Parathyroid adenoma (tissue), 2 donors: ENCODE measurements at regions not wholly inside any gene's neighbourhood (a gene's known extent, or its start where the extent isn't known, plus 50 kb on each side); places are given as distances from the start of the nearest gene placed in this dataset.

Experiments used
- H2AFZ ChIP-seq: fragments of 300-600 bp; sonication (generic); one replicate; pipeline ENCODE4 v1.7.0; 2017; ENCODE audit warnings: antibody characterized with exemption, mild to moderate bottlenecking
- H3K27ac ChIP-seq: fragments of 300-600 bp; sonication (generic); one replicate; pipeline ENCODE4 v1.7.0; 2017
- H3K27me3 ChIP-seq: fragments of 300-600 bp; sonication (generic); one replicate; pipeline ENCODE4 v1.7.0; 2017; ENCODE audit warnings: low read length; ENCODE audit not compliant: control insufficient read depth, insufficient read depth
- H3K36me3 ChIP-seq: fragments of 300-600 bp; sonication (generic); one replicate; pipeline ENCODE4 v1.7.0; 2017; ENCODE audit warnings: low read length; ENCODE audit not compliant: control insufficient read depth, insufficient read depth
- H3K4me1 ChIP-seq: fragments of 300-600 bp; sonication (generic); one replicate; pipeline ENCODE4 v1.7.0; 2017; ENCODE audit warnings: control low read depth
- H3K4me2 ChIP-seq: fragments of 300-600 bp; sonication (generic); one replicate; pipeline ENCODE4 v1.7.0; 2017; ENCODE audit warnings: low read length
- H3K4me3 ChIP-seq: fragments of 300-600 bp; sonication (generic); one replicate; pipeline ENCODE4 v1.7.0; 2017; ENCODE audit warnings: low read depth, low read length
- H3K79me2 ChIP-seq: fragments of 300-600 bp; sonication (generic); one replicate; pipeline ENCODE4 v1.7.0; 2017; ENCODE audit warnings: control low read depth
- H3K9ac ChIP-seq: fragments of 300-600 bp; sonication (generic); one replicate; pipeline ENCODE4 v1.7.0; 2017; ENCODE audit warnings: mild to moderate bottlenecking
- H3K9me3 ChIP-seq: fragments of 300-600 bp; sonication (generic); one replicate; pipeline ENCODE4 v1.7.0; 2017; ENCODE audit warnings: low read length; ENCODE audit not compliant: control insufficient read depth
- TF ChIP-seq, protein P1 (sequence below): fragments of 300-600 bp; sonication (generic); IDR thresholded peaks from one replicate; pipeline ENCODE4 v1.7.0; 2017; ENCODE audit warnings: antibody characterized with exemption, mild to moderate bottlenecking
- donor health status: primary hyperparathyroidism.

DNA sequence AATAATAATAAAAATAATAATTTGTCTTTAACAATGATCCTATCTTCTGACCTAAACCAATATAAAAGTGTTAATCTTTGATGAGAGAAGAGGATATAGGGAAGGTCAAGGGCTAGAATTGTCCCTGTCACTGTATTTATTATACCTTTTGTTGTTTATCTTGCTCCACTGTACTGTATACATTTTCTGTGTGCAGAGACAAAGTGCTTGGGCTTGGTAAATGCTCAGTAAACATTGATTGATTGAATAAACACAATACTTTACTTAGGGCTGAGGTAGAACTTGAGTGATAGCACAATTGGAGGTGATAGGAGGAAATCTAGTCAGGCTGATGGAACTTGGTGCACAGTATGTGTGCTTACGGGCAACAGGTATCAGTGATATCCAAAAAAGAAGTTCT is 161.2 kb downstream of the ARRDC3 start:
- Histone ChIP-seq H3K9me3 (no peaks in the 10 kb centered on the region), H3K27me3 (no peaks in the 10 kb centered on the region), H3K79me2 (no peaks in the 10 kb centered on the region), H3K9ac (no peak overlapping the region), H3K4me3 (no peak overlapping the region), H3K4me2 (no peak overlapping the region), H2AFZ (no peak overlapping the region), H3K36me3 (no peaks in the 10 kb centered on the region), H3K4me1 (peaks cover 3% of the 10 kb centered on the region), H3K27ac (no peak overlapping the region)
- TF ChIP-seq, protein P1, sequence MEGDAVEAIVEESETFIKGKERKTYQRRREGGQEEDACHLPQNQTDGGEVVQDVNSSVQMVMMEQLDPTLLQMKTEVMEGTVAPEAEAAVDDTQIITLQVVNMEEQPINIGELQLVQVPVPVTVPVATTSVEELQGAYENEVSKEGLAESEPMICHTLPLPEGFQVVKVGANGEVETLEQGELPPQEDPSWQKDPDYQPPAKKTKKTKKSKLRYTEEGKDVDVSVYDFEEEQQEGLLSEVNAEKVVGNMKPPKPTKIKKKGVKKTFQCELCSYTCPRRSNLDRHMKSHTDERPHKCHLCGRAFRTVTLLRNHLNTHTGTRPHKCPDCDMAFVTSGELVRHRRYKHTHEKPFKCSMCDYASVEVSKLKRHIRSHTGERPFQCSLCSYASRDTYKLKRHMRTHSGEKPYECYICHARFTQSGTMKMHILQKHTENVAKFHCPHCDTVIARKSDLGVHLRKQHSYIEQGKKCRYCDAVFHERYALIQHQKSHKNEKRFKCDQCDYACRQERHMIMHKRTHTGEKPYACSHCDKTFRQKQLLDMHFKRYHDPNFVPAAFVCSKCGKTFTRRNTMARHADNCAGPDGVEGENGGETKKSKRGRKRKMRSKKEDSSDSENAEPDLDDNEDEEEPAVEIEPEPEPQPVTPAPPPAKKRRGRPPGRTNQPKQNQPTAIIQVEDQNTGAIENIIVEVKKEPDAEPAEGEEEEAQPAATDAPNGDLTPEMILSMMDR, result no peak

GRCh38 chr5:91219803-91220371 is 163.2 kb downstream of the ARRDC3 start:
- H3K36me3 ChIP-seq, result no peaks in the 10 kb centered on the region
- H3K27me3 ChIP-seq, result no peaks in the 10 kb centered on the region
- H3K4me2 ChIP-seq, result no peak overlapping the region
- TF ChIP-seq, protein P1, result no peak
- no peak overlapping the region for H3K9ac ChIP-seq
- peaks cover 3% of the 10 kb centered on the region for H3K4me1 ChIP-seq
- H3K9me3 ChIP-seq, result no peaks in the 10 kb centered on the region
- no peak overlapping the region for H2AFZ ChIP-seq
- no peaks in the 10 kb centered on the region for H3K79me2 ChIP-seq
- H3K27ac ChIP-seq, result no peak overlapping the region
- H3K4me3 ChIP-seq, result no peak overlapping the region

DNA sequence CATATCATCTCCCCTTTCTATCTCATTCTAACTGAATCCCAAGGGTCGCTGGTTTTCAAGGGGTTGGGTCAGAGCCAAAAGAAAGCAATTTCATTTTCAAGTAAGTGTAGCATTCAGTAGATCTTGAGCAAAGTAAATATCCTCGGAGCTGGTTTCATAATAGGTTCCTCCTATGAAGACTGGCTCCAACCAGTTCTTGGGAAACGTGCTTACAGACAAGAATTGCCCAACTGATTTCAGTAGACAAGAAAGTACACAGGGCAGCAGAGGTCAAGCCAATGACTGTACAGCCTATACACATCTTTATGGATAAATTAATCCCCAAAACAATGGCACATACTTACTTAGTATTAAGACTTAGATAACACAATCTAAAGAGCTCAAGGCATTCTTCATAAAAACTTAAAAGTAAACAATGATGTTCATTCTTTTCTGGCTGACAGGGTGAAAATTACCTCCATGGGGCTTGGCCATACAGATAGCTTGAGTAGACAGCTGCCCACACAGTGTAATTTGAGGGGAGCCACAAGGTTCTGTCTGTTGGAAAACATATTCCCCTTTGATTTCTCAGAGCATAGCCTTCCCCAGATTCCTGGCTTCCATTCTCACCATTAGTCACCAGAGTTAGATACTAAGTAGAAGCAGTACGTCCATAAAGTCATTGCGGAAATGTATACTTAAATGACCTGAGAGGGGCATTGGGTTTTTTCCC is 163.9 kb downstream of the ARRDC3 start:
- H3K36me3 ChIP-seq, result no peaks in the 10 kb centered on the region
- H2AFZ ChIP-seq, result peak overlapping the region; percentile 79
- H3K4me2 ChIP-seq, result peak overlapping the region; percentile 35
- no peaks in the 10 kb centered on the region for H3K27me3 ChIP-seq
- no peak overlapping the region for H3K27ac ChIP-seq
- no peak overlapping the region for H3K9ac ChIP-seq
- H3K4me3 ChIP-seq, result no peak overlapping the region
- H3K79me2 ChIP-seq, result no peaks in the 10 kb centered on the region
- TF ChIP-seq, protein P1, result no peak
- H3K4me1 ChIP-seq, result peaks cover 3% of the 10 kb centered on the region
- H3K9me3 ChIP-seq, result no peaks in the 10 kb centered on the region

DNA sequence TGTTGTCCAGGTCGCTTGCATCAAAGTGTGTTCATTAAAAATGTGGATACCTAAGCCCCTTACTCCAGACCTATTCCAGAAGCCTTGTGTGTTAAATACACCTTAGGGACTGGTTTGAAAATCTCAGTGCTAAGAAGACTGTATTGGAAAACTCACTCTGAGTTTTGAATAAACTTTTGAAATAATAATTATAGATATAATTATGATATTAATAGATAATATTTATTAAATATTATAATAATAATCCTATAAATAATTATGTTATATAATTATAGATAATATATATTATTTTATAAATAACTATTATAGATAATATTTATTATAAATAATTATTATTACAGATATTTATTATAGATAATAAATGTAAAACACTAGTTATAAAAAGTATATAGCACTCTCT is 165.3 kb downstream of the ARRDC3 start:
- H2AFZ ChIP-seq, result no peak overlapping the region
- no peak overlapping the region for H3K4me2 ChIP-seq
- TF ChIP-seq, protein P1, result no peak
- H3K4me1 ChIP-seq, result peaks cover 3% of the 10 kb centered on the region
- no peak overlapping the region for H3K9ac ChIP-seq
- no peaks in the 10 kb centered on the region for H3K27me3 ChIP-seq
- H3K4me3 ChIP-seq, result no peak overlapping the region
- no peaks in the 10 kb centered on the region for H3K36me3 ChIP-seq
- no peak overlapping the region for H3K27ac ChIP-seq
- H3K9me3 ChIP-seq, result no peaks in the 10 kb centered on the region
- no peaks in the 10 kb centered on the region for H3K79me2 ChIP-seq

- Histone ChIP-seq H3K36me3 (no peaks in the 10 kb centered on the region), H3K9me3 (no peaks in the 10 kb centered on the region), H2AFZ (no peak overlapping the region), H3K27ac (no peak overlapping the region), H3K27me3 (no peaks in the 10 kb centered on the region), H3K79me2 (no peaks in the 10 kb centered on the region), H3K4me1 (peaks cover 3% of the 10 kb centered on the region), H3K4me3 (no peak overlapping the region), H3K4me2 (no peak overlapping the region), H3K9ac (no peak overlapping the region)
- TF ChIP-seq, protein P1, result no peak
Observed at GRCh38 chr5:91214571-91214970, 168.5 kb downstream of the ARRDC3 start.
